ENCODE measurements at regions not wholly inside any gene's neighbourhood (a gene's known extent, or its start where the extent isn't known, plus 50 kb on each side); places are given as distances from the start of the nearest gene placed in this dataset.

GRCh38 chr5:165714598-165714997 lies 2209.2 kb downstream of the MAT2B start:
- TF ChIP-seq POLR2A (IDR thresholded peaks at IDR 0.05; ENCODE audit: extremely low read depth, insufficient read length) (no peak), CTCF (IDR thresholded peaks at IDR 0.05; ENCODE audit: low read depth, low read length) (no peak), MYC (IDR thresholded peaks at IDR 0.05; ENCODE audit: low read depth, low read length) (no peak)

Data from NB4 (cell line).